OCI-LY7 (cell line): ENCODE measurements at regions not wholly inside any gene's neighbourhood (a gene's known extent, or its start where the extent isn't known, plus 50 kb on each side); places are given as distances from the start of the nearest gene placed in this dataset.

Experiments used
- EZH2phosphoT487 ChIP-seq: fragments of 200-600 bp; sonication (generic); IDR thresholded peaks from 2 replicates; pipeline ENCODE4 v1.6.1; 2018; ENCODE audit warnings: low read depth, borderline replicate concordance, mild to moderate bottlenecking, mixed run types, antibody characterized with exemption, low read length, moderate library complexity, mixed read lengths
- TF ChIP-seq, protein P1 (sequence below): fragments of 200-600 bp; sonication (generic); conservative IDR thresholded peaks from 2 replicates; pipeline ENCODE4 v1.5.1; 2014; ENCODE audit warnings: mild to moderate bottlenecking, antibody characterized with exemption, low read length, moderate library complexity, mixed read lengths

DNA sequence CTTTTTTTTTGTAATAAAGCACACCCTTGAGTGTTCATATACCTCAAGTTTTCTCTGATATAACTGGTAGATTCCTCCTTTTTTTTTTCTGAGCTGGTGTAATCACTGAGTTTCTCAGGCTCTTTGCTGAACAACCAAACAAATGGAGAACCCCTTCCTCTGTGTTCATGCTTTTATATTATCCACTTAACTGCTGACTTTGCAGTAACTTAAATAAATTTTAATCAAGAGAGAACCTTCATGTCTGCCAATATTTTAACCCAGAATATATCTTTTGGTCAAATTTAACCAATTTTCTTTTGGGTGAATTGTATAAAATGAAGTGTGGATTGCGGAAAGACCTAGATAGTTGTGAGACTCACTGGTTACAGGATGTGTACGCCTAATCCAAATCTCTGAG, 833.0 kb upstream of the COX7C start:
- TF ChIP-seq, protein P1, sequence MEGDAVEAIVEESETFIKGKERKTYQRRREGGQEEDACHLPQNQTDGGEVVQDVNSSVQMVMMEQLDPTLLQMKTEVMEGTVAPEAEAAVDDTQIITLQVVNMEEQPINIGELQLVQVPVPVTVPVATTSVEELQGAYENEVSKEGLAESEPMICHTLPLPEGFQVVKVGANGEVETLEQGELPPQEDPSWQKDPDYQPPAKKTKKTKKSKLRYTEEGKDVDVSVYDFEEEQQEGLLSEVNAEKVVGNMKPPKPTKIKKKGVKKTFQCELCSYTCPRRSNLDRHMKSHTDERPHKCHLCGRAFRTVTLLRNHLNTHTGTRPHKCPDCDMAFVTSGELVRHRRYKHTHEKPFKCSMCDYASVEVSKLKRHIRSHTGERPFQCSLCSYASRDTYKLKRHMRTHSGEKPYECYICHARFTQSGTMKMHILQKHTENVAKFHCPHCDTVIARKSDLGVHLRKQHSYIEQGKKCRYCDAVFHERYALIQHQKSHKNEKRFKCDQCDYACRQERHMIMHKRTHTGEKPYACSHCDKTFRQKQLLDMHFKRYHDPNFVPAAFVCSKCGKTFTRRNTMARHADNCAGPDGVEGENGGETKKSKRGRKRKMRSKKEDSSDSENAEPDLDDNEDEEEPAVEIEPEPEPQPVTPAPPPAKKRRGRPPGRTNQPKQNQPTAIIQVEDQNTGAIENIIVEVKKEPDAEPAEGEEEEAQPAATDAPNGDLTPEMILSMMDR, result no peak
- TF ChIP-seq EZH2phosphoT487, result no peak
